Stimulated activated CD4-positive, alpha-beta T cell treated with anti-CD3 and anti-CD28 coated beads, Interleukin-12 subunit alpha, Interleukin-12 subunit beta, amount 100 ng/mL, for 48 hours (primary cell): ENCODE measurements at regions not wholly inside any gene's neighbourhood (a gene's known extent, or its start where the extent isn't known, plus 50 kb on each side); places are given as distances from the start of the nearest gene placed in this dataset.
"Not testable (repeated sequence)": the region's sequence is repeated elsewhere in the genome, so short reads cannot be mapped to it uniquely, and the experiment has no call there.

Experiments
- DNase-seq, 3 donors: peaks; one replicate each; pipeline ENCODE4 v3.0.0-alpha.2; 2020; ENCODE audit warnings: low read depth in 2 of 3, low spot score in 1 of 3

- no peak for DNase-seq
Measured at GRCh38 chrX:16319929-16320328, 152.6 kb downstream of the MAGEB17 start.

GRCh38 chrX:16320765-16321355 lies 153.6 kb downstream of the MAGEB17 start:
- DNase-seq: no peak

GRCh38 chrX:16333453-16333852 lies 166.2 kb downstream of the MAGEB17 start:
- DNase-seq: no peak

DNA sequence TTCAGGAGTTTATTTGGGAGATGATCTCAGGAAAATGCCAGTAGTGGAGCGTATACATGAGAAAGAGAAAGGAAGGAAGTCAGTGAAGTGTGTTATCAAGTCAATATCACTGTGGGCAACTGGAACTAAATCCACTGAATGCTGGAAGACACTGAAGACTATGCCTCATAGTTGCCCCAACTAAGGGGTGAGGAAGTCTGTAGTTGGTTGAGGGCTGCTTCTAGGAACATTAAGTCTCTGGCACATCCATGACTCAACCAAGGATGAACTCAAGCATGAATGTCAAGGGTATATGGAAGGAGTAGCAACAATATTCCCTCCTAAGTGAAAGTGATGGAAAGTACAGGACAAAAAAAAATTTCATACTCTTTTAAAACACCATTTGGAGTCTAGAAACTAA lies 167.9 kb downstream of the MAGEB17 start:
- no peak for DNase-seq

GRCh38 chrX:16347968-16348670 lies 180.8 kb downstream of the MAGEB17 start:
- DNase-seq: no peak

DNA sequence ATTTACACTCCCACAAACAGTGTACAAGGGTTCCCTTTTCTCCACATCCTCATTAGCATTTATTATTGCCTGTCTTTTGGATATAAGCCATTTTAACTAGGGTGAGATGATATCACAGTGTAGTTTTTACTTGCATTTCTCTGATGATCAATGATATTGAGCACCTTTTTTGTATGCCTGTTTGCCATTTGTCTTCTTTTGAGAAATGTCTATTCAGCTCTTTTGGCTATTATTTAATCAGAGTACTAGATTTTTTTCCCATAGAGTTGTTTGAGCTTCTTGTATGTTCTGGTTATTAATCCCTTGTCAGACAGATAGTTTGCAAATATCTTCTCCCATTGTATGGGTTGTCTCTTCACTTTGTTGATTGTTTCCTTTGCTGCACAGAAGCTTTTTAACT lies 190.6 kb downstream of the MAGEB17 start:
- DNase-seq: no peak

- DNase-seq: not testable (repeated sequence)
Measured at GRCh38 chrX:16360056-16360455, 192.8 kb downstream of the MAGEB17 start.

GRCh38 chrX:16368696-16369095 lies 201.4 kb downstream of the MAGEB17 start:
- no peak for DNase-seq

DNA sequence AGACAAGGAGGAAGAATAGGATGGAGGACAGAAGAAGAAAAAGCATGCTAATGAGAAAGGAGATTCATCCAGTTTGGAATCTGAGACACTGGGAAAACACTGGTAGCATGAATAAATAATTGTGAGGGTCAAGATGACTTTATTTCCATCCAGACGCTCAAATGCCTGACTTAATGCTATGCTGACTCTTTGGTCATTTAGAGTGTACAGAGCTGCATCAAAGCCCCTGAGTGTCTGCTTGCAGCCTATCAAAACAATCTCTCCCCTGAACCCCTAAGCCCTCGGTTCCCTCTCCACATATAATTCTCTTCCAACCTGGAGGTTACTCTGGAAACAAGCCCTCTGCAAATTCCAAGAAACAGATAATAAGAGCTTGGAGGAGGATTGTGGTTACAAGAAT lies 208.8 kb downstream of the MAGEB17 start:
- no peak for DNase-seq

DNA sequence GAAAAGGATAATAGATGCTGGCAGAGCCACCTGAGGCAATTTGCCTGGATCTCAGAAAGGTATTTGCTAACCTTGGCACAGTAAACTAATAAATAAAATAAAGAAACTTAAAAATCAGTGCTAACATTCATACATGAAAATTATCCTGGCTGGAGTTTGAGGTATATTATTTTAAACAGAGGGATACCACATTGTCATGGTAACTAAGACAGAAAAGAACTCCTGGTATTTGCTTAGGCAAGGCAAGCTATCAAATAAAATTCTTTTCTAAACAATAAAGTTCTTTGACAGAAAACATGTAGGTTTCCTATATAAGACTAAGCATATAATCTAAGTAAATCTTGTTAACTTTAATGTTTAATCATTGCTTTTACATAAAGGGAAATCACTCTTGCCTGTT lies 218.8 kb downstream of the MAGEB17 start:
- DNase-seq: no peak

- DNase-seq: no peak
Measured at GRCh38 chrX:16392597-16392996, 225.3 kb downstream of the MAGEB17 start.

DNA sequence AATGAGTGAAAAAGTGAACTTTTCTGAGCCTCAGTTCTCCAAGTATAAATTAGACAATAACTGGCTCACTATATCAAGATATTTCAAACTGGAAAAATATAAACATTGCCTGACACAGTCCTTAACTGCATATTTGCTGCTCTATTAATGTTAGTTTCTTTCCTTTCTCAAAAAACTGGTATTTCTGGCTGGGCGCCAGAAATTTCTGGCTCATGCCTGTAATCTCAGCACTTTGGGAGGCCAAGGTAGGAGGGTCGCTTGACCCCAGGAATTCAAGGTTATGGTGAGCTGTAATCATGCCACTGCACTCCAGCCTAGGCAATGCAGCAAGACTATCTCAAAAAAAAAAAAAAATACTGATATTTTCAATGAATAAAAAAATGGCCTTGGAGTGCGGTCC lies 227.0 kb downstream of the MAGEB17 start:
- DNase-seq: no peak

GRCh38 chrX:16403808-16404207 lies 236.5 kb downstream of the MAGEB17 start:
- no peak for DNase-seq

GRCh38 chrX:16416588-16416987 lies 233.4 kb upstream of the S100G start:
- no peak for DNase-seq

DNA sequence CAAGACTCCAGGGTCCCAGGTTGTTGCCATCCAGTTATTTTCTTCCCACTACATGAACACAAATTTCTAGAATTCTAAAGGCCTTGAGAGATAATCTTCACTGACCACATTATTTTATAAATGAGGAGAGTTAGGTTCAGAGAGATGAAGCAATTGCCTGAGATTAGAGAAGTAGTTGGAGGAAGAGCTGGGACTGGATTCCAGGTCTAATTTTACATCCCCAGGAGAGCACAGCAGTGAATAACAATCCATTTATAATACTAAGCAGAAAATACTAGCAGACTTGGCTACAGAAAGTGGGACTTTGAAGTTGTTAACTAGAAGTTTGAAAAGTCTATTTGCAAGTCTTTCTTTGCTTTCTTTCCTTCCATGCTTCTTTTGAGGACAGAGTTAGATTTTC lies 231.3 kb upstream of the S100G start:
- DNase-seq: no peak

GRCh38 chrX:16427668-16428067 lies 222.3 kb upstream of the S100G start:
- DNase-seq: no peak

DNA sequence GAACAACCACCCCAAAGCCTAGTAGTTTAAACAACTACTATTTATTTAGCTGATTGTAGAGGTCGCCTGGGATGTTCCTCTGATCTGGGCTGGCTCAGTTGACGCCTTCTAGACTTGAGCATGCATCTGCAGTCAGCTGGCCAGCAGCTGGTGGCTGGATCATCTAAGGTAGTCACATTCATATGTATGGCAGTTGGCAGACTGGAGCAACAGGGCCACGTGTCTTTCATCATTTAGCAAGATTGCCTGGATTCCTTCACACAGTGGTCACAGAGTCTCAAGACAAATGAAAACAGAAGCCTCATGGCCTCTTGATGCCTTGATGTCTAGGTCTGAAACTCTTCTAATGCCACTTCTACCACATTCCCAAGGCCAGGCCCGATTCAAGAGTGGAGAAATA lies 220.6 kb upstream of the S100G start:
- no peak for DNase-seq

DNA sequence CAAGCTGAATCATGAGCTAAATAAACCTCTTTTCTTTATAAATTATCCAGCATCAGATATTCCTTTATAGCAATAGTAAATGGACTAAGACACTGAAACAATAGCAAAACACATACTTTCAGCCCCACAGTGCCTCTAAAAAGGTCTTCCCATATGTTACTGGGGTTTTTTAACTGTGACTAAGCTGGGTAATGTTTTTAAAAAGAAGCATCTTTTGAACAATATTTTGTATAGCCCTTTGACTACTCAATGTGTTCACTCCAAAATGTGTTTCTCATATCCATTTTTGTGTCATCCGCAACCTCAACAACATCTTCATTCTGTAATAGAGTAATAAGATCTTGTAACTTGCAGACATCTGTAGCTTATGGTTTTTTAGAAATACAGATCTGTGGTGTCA lies 218.7 kb upstream of the S100G start:
- no peak for DNase-seq

GRCh38 chrX:16433021-16433420 lies 216.9 kb upstream of the S100G start:
- DNase-seq: no peak

DNA sequence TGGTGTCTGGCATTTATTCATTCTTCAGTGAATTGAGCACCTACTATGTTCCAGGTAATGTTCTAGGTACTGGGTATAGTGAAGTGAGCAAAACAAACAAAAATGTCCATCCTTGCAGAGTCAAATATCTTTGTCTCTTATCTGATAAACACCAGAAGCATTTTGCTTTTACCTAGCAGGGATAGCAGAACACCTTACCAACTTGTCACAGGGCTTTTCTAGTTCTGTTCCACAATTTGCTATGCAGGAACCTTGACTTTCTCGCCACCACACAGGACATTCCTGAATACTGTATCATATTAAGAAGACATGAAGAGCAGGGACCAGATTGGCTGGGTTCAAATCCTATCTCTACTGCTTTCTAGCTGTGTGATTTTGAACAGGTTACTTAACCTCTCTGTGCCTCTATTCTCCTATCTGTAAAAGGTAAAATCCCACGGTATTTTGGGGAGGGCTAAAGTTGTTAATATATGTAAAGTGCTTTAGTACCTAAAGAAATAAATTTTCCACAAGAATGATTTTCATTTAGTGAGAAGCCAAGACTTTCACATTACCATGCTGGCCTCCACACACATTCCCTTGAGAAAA lies 214.5 kb upstream of the S100G start:
- DNase-seq: no peak

DNA sequence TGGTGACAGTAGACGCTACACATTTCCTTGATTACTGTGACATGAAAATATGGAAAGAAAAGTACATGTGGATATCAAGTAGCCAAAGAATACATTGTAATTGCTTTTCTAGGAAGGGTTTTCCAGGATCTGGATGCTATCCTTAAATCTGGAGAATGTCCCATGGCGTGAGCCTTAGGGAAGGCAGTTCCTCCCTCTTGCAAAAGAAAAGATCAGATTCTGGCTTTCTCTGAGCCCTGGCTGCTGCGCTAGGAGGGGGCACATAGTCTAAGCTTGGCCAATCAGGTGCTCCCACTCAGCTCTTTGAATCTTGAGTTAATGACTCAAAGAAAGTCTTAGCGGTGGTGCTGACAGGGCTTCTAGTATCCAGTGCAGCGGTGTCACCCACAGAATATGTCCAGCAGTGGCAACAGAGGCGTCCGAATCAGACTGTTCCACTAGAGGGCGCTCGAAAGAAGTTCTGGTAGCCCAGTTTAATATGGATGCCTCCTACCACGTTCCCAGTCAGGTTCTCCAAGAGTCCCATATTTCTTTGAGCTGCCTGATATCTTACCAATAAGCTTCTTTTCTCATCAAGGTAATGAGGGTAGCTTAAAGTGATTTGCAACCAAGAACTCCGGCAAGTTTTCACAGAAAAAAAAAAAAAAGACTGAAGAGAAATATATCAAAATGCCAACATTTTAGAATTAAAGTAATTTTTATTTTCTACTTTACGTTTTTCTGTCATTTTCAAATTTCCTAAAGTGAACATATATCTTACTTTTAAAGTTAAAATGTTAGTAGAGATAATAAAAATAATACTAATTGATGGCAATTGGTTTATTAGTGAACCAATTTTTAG lies 213.4 kb upstream of the S100G start:
- peak; percentile 42 to 82 (median 51) for DNase-seq

DNA sequence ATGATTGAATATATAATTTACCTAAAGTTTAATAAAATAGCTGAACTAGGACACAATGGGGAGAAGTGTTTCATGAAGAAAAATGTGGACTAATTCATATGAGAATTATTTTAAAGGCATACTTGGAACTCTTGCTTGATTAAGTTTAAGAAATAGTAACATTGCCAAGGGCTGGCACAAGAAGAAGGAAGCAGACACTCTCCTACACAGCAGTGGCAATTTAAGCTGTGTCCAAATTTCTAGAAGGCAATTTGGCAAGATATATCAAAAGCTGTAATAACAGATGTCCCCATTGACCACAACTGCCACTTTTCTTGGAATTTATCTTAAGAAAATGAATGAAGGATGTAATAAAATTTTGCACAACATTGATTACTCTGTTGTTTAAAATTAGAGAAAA lies 209.5 kb upstream of the S100G start:
- DNase-seq: no peak
